ENCODE measurements at regions not wholly inside any gene's neighbourhood (a gene's known extent, or its start where the extent isn't known, plus 50 kb on each side); places are given as distances from the start of the nearest gene placed in this dataset.
A peak's percentile ranks its signal among the peaks of the same experiment; 100 is the strongest.

DNA sequence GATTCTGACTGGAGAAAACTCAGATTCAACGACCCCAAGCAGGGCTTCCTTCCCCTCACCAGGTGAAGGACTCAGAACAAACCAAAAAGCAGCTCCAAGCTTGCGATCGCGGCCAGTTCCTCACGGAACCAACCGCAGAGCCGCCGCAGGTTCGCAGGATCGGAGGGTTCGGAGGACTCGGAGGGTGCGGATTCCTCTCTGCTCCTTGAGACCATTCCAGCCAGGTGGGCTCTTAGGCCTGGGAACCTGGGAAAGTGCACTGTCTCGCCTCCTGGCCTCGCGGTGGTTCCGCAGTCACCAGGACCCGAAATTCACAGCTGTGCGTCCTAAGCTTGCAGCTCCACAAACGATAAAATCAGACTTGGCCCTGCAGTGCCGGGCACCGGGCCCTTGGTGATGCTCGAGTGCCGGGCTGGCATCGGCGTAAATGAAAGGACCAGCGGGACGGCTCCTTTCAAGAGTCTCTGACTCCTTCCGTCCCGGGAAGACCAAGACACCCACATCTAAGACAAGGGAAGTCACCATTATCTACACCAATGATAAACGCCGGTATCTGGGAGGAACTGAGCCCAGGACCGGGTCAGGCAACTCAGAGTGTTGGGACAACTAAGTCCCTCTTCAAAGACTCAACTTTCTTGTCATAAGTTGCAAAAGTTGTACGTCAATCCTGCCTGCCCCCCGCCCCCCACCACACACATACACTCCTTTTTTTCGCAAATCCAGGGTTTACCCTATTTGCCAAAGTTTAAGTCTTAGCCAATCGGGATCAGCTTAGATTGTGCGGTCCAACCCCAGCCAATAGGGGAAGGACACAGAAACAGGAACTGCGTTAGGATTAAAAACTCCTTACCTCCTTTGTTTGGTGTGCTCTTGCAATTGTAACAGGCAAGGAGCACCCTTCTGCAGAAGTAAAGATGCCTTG, 69.8 kb upstream of the PRSS16 start:
- peak overlapping the region; percentile 21; the same call in 1 of the 2 replicates for H3K4ac ChIP-seq (ENCODE audit: low read depth, low read length)
- H3K23ac ChIP-seq (ENCODE audit: insufficient read length, low read depth, low read length) = no peak overlapping the region
- no peak overlapping the region for H2BK20ac ChIP-seq (ENCODE audit: low read depth, low read length, poor library complexity, severe bottlenecking)
- no peak overlapping the region for H2BK5ac ChIP-seq (ENCODE audit: insufficient read length, low read length)
- H3K56ac ChIP-seq (ENCODE audit: insufficient read length, low read depth, low read length) = no peak overlapping the region
- peaks cover 4% of the 10 kb centered on the region for H3K23me2 ChIP-seq (ENCODE audit: insufficient read length, low read depth, low read length, poor library complexity, severe bottlenecking)
- no peak overlapping the region for H2AK5ac ChIP-seq (ENCODE audit: insufficient read length, low read length)
- WGBS (ENCODE audit: extremely low coverage, insufficient read length, low lambda C conversion rate) = no CpG with 5 or more reads among the region's 39 CpGs
- DNase-seq = peak; percentile 90
- no peaks in the 10 kb centered on the region for H3K27me3 ChIP-seq (ENCODE audit: insufficient read depth, low read length)
- Mint-ChIP-seq H3K4me1 (peaks cover 14 to 16% of the 10 kb centered on the region in 2 experiments), H3K4me3 (peak overlapping the region; percentile 89 to 98), H3K9me3 (peaks cover 0 to 2% of the 10 kb centered on the region in 2 experiments; a peak in 1 of 5 replicates), H3K36me3 (ENCODE audit: insufficient read depth in 1 of 3, low read depth in 3 of 3) (peaks cover 0 to 2% (median 0%) of the 10 kb centered on the region in 3 experiments; a peak in 1 of 7 replicates), H3K27ac (peak overlapping the region; percentile 95 to 99 (median 97)), H3K27me3 (ENCODE audit: low read depth) (peaks cover 2% of the 10 kb centered on the region; the same call in 1 of the 2 replicates)
- peak overlapping the region; percentile 89 for H3K9ac ChIP-seq (ENCODE audit: extremely low read depth, insufficient read length, low read length)
- H4K8ac ChIP-seq (replicated peaks; ENCODE audit: insufficient read length, low read depth, low read length) = no peak overlapping the region
- no peaks in the 10 kb centered on the region for H3K79me2 ChIP-seq (ENCODE audit: insufficient read depth, low read length)
- no peaks in the 10 kb centered on the region for H3K79me1 ChIP-seq (ENCODE audit: insufficient read depth, low read depth, low read length, poor library complexity, severe bottlenecking)
- H2BK12ac ChIP-seq (ENCODE audit: insufficient read length, low read depth, low read length) = no peak overlapping the region
- no peak overlapping the region for H2BK15ac ChIP-seq (ENCODE audit: low read depth, low read length)
- H3K4me1 ChIP-seq (ENCODE audit: insufficient read depth, low read length) = no peaks in the 10 kb centered on the region
- peak overlapping the region; percentile 75 for H2BK120ac ChIP-seq (ENCODE audit: low read depth, low read length, poor library complexity, severe bottlenecking)
- peak overlapping the region; percentile 90; the same call in 1 of the 2 replicates for H3K14ac ChIP-seq (ENCODE audit: insufficient read depth, low read length)
- H4K20me1 ChIP-seq (ENCODE audit: control insufficient read depth, insufficient read depth, insufficient read length) = no peaks in the 10 kb centered on the region
- peak overlapping the region; percentile 85 for H3K4me2 ChIP-seq (ENCODE audit: insufficient read depth, insufficient read length, low read length)
- no peak overlapping the region for H4K91ac ChIP-seq (ENCODE audit: insufficient read length, low read depth, low read length)
- H3K27ac ChIP-seq (ENCODE audit: insufficient read length, low read depth, low read length) = peak overlapping the region; percentile 33
- H3T11ph ChIP-seq (ENCODE audit: low read length) = no peak overlapping the region
- H3K18ac ChIP-seq (ENCODE audit: insufficient read length, low read depth, low read length) = peak overlapping the region; percentile 84
- H2AFZ ChIP-seq (ENCODE audit: low read length) = peak overlapping the region; percentile 52
- no peak overlapping the region for H4K5ac ChIP-seq (ENCODE audit: insufficient read length, low read depth, low read length)
- TF ChIP-seq, protein P1, sequence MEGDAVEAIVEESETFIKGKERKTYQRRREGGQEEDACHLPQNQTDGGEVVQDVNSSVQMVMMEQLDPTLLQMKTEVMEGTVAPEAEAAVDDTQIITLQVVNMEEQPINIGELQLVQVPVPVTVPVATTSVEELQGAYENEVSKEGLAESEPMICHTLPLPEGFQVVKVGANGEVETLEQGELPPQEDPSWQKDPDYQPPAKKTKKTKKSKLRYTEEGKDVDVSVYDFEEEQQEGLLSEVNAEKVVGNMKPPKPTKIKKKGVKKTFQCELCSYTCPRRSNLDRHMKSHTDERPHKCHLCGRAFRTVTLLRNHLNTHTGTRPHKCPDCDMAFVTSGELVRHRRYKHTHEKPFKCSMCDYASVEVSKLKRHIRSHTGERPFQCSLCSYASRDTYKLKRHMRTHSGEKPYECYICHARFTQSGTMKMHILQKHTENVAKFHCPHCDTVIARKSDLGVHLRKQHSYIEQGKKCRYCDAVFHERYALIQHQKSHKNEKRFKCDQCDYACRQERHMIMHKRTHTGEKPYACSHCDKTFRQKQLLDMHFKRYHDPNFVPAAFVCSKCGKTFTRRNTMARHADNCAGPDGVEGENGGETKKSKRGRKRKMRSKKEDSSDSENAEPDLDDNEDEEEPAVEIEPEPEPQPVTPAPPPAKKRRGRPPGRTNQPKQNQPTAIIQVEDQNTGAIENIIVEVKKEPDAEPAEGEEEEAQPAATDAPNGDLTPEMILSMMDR (conservative IDR thresholded peaks at IDR 0.05) = peak; percentile 59
- no peaks in the 10 kb centered on the region for H3K9me3 ChIP-seq (ENCODE audit: control insufficient read depth, low read depth, low read length)
